ENCODE measurements at regions not wholly inside any gene's neighbourhood (a gene's known extent, or its start where the extent isn't known, plus 50 kb on each side); places are given as distances from the start of the nearest gene placed in this dataset.

DNA sequence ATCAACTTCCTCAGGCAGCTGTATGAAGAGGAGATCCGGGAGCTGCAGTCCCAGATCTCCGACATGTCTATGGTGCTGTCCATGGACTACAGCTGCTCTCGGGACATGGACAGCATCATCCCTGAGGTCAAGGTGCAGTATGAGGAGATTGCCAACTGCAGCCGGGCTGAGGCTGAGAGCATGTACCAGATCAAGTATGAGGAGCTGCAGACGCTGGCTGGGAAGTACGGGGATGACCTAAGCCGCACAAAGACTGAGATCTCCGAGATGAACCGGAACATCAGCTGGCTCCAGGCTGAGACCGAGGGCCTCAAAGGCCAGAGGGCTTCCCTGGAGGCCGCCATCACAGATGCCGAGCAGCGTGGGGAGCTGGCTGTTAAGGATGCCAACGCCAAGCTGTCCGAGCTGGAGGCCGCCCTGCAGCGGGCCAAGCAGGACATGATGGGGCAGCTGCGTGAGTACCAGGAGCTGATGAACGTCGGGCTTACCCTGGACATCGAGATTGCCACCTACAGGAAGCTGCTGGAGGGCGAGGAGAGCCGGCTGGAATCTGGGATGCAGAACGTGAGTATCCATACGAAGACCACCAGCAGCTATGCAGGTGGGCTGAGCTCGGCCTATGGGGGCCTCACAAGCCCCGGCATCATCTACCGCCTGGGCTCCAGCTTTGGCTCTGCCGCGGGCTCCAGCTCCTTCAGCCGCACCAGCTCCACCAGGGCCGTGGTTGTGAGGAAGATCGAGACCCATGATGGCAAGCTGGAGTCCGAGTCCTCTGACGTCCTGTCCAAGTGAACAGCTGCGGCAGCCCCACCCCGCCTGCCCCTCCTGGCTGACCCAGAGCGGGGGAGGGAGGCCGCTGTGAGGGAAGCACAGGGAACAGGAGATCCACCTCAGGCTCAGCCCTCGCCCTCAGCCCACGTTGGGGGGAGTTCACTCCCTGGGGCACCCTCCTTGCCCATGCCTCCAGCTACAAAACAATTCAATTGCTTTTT lies 84.0 kb downstream of the SEC61B start:
- TF ChIP-seq GATA2 (IDR thresholded peaks at IDR 0.05; ENCODE audit: low read depth, low read length) (no peak), GATA3 (IDR thresholded peaks at IDR 0.05; ENCODE audit: low read depth, low read length) (no peak)

DNA sequence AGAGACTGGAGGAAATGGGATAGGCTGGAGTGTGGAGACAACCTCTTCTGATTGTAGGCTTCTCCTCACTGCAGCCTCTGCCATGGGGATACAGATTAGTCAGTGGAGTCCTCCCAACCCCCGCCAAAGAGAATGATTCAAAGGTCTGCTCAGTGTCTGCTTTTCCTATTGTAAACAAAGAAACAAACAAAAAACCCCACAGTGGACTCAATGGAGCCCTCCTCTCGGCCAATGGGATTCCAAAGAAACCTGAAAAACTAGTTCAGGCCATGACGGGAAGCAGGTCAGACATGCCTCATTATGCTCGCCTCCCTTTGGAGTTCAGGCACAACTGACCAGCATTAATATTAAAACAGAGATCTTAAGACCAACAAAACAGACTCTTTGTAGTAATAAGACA lies 85.8 kb downstream of the SEC61B start:
- TF ChIP-seq GATA2 (IDR thresholded peaks at IDR 0.05; ENCODE audit: low read depth, low read length) (no peak), GATA3 (IDR thresholded peaks at IDR 0.05; ENCODE audit: low read depth, low read length) (no peak)

DNA sequence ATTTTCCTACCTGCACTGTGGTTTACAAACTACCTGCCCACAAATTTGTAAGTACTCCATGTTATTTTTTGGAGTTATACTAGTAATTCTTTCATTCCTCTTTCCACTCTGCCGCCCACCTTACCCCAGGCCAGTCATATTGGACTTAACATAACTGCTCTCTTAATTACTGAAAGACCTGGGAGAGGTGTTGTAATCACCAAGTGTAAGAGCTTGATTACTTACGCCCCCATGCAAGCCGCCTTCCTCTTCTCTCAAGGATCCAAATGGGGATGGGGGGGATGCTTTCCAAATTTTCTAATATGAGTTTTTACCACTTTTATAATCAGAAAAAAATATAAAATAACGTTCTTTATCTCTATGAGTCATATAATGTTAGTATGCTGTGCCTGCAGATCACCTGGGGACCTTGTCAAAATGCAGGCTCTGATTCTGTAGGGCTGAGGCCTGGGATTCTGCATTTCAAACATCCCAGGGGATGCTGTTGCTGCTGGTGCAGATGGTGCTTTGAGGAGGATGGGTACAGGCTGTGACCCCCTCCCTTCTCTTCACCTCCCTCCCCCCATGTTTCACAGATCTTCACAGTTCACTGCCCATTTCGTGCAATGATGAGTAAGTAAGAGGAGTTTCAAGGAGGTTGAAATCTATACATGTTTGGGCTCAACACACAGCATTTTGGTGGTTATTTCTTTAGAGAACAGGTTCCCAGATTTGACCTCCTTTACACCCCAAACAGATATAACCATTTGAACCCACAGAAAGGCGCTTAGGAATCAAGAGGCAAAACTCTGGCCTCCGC lies 87.3 kb downstream of the SEC61B start:
- TF ChIP-seq GATA3 (IDR thresholded peaks at IDR 0.05; ENCODE audit: low read depth, low read length) (no peak), GATA2 (IDR thresholded peaks at IDR 0.05; ENCODE audit: low read depth, low read length) (no peak)

DNA sequence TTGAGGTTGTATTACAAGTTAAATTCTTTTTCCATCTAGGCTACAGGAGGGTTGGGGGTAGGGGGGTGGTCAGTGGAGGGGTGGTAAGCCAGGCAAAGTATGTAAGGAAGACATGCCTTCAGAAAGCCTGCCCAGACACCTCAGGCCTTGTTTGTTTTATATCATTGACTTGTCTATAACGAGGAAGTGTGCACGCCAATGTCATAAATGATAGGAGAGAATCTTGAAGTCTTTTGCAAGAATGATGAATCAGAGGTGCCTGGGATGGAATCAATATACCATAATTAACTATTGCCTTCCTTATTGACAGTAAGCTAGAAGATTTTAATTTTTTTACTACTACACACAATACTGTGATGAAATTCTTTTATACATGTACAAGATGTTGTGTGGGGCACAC lies 90.7 kb downstream of the SEC61B start:
- TF ChIP-seq GATA2 (IDR thresholded peaks at IDR 0.05; ENCODE audit: low read depth, low read length), result no peak
- no peak for TF ChIP-seq GATA3 (IDR thresholded peaks at IDR 0.05; ENCODE audit: low read depth, low read length)

DNA sequence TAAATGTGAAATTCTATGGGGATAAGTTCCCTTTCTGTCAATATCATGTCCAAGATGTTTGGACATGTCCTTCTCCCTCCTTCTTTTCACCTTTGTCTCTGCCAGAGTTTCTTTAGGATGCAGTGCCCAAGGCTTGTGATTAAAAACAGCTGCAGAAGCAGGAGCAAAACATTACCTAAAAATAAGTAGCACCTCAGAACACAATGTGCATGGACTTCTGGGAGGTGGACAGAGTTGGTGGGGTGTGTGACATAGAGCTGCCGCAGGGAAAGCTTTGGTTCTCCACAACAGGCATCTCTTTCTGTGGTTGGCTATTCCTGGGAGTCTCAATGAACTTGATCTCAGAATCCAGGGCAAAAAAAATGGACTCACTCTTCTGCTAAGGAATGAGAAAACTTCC lies 97.0 kb downstream of the SEC61B start:
- TF ChIP-seq GATA2 (IDR thresholded peaks at IDR 0.05; ENCODE audit: low read depth, low read length) (no peak), GATA3 (IDR thresholded peaks at IDR 0.05; ENCODE audit: low read depth, low read length) (no peak)

DNA sequence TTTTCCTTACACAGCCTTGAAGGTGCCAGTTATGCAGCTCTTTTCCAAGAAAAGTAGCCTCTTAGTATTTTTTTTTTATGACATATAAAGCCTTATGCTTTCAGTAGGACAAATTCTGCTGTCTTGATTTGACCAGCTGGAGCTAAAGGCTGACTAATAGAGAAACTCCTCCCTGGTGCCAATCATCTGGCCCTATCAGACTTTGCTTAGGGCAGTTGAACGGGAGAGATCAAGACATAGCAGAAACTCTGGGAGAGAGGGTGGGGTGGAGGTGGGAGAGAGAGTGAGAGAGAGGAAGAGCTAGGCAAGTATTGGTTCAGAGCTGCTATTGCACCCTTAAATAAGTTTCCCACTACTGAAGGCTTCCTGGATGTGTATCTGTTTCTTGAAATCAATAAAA lies 100.2 kb downstream of the SEC61B start:
- TF ChIP-seq GATA3 (IDR thresholded peaks at IDR 0.05; ENCODE audit: low read depth, low read length) (no peak), GATA2 (IDR thresholded peaks at IDR 0.05; ENCODE audit: low read depth, low read length) (no peak)

DNA sequence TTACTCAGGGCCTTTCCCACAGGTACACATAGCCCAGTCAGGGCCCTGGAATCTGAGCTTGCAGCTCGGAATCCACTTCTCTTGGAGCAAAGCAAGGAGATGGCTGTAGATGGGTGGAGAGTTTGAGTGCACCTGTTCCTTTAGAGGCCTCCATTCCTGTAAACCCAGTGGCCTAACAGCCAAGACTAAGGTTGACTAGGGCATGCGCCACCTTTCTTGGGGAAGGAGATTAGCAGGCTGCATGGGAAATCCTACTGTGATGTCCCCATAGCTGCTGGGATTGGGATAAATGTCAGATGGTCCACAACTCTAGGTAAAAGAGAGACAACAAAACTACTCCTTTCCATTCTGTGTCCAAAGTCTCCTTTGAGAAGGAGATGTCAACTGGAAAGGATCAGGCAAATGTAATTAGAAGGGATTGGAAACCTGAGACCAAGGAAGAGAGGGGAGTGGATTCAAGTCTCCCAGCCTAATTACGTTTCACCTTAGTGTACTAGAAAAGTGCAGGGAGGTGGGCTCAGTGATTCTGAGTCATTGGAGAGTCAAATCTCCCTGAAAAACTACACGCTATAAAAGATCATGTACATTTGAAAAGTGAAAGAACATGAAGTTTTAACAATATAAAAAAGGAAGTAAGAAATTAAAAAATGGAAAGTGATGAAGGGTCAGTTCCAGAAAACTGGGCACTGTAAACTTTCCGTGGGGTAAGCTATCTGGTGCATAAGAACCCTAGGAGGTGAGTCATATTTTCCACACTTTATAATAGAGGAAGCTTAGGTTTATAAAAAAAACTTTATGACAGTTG lies 104.2 kb downstream of the SEC61B start:
- no peak for TF ChIP-seq GATA2 (IDR thresholded peaks at IDR 0.05; ENCODE audit: low read depth, low read length)
- TF ChIP-seq GATA3 (IDR thresholded peaks at IDR 0.05; ENCODE audit: low read depth, low read length), result no peak

DNA sequence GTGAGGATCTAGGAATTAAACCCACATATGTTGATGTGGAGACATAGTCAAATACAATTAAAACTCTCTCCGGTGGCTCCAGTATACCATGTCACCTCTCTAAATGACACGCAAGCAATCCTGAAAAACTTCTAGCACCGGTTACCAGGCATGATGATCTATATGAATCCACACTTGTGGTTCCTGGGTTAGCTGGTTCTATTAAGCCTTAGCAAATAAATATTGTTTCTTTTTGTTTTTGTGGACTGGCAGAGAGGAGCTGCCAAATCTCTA lies 104.8 kb downstream of the SEC61B start:
- no peak for TF ChIP-seq GATA3 (IDR thresholded peaks at IDR 0.05; ENCODE audit: low read depth, low read length)
- no peak for TF ChIP-seq GATA2 (IDR thresholded peaks at IDR 0.05; ENCODE audit: low read depth, low read length)

DNA sequence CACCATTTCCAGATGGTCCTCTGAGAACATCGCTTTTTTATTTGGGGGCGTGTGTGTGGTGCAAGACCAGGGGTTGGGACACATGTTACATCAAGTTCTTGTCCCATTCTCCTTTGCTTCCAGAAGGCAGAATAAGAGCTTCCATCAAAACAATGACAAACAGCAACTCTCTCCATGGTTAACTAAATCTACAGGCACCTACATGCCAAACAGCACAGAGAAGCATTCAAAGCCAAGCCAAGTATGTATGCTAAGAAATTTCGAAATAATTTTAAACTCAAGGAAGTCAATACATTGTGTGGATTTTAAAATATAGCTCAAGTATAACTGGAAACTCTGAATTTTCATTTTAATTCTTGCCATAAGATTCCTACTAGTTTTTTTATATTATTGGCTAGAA lies 105.6 kb downstream of the SEC61B start:
- TF ChIP-seq GATA3 (IDR thresholded peaks at IDR 0.05; ENCODE audit: low read depth, low read length) (no peak), GATA2 (IDR thresholded peaks at IDR 0.05; ENCODE audit: low read depth, low read length) (no peak)

DNA sequence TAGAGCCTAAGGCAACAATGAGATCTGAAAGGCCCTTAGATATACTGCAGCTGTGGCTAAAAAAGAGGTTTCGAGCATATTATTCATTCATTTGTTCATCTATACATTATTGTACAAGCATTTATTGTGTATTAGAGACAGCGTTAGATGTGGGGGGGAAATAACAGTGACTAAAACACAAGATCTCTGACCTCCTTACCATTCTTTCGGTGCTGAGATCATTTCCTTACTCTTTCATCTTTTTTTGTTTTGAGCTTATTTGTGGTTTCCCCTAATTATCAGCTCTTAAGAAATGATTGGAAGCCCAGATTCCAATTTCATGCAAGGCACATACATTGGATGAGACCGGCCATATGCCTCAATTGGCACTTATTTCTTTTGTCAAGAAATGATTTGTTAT lies 113.2 kb downstream of the SEC61B start:
- TF ChIP-seq GATA2 (IDR thresholded peaks at IDR 0.05; ENCODE audit: low read depth, low read length) (no peak), GATA3 (IDR thresholded peaks at IDR 0.05; ENCODE audit: low read depth, low read length) (no peak)

DNA sequence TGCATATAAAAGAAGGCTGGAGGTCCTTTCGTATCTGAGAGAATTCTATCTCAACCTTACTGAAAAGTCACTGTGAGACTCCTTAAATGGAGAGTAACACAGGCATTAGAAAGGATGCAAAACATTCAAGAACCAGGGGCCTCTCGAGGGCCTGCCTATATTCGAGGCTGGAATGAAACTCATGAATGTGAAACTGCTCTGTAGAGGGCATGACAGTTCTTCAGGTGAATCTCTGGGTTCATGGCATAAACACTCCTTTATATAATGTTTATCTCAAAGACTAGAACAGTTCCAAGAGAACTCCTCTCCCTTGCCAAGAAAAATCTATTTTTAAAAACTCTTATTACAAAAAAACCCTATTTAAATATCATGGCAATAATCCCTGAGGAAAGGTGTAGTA lies 113.9 kb downstream of the SEC61B start:
- TF ChIP-seq GATA2 (IDR thresholded peaks at IDR 0.05; ENCODE audit: low read depth, low read length) (no peak), GATA3 (IDR thresholded peaks at IDR 0.05; ENCODE audit: low read depth, low read length) (no peak)

DNA sequence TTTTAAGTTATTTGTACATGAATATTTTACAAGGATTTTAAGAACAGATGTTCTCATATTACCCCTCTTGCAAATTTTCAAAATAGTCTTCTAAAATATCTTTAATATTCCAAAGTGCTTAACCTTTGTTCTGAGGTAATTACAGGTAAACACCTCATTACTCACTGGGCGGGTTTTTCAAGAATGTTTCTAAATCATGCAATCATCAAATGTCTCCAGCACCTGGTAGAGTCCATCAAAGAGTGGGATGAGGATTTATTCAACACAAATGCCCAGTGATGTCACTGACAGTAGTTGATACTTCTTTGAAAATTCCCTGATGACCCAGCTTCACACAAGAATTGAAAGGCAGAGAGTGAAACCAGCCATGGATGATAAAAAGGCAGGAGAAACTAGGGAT lies 114.4 kb downstream of the SEC61B start:
- TF ChIP-seq GATA3 (IDR thresholded peaks at IDR 0.05; ENCODE audit: low read depth, low read length), result no peak
- no peak for TF ChIP-seq GATA2 (IDR thresholded peaks at IDR 0.05; ENCODE audit: low read depth, low read length)

DNA sequence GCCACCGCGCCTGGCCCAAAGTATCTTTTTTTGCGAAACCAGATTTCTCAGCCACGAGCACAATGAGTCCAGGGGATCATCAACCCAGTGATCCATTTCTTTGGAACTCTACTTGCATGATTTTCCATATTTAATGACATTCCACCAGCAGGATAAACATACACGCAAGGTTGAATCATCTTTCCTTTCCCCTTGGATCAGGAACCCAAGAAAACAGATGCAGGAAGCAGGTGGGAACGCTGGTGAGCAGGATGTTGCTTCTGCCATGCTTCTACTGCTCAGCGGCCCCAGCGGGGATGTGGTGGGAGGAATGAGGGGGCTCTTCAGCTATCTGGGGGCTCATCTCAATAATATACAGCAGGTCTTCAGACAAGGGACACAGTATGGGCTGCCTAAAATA lies 118.2 kb downstream of the SEC61B start:
- TF ChIP-seq GATA3 (IDR thresholded peaks at IDR 0.05; ENCODE audit: low read depth, low read length), result no peak
- no peak for TF ChIP-seq GATA2 (IDR thresholded peaks at IDR 0.05; ENCODE audit: low read depth, low read length)

DNA sequence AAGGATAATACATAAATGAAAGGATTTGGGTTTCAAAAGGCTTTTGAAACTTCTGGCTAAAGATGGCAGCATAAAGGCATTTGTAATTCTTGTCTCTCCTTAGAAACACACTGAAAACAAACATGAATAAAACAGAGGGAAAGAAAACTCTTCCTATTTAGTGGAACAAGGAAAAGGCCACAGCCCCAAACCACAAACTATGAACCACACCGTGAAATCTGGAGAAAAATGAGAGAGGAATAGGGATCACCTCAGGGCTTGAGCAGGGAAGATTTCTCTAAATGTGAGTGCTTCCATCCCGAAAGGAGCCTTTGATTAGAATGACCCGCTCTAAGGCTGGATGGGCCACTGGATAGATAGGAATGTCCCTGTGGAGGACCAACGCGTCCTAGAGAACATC lies 119.6 kb downstream of the SEC61B start:
- TF ChIP-seq GATA2 (IDR thresholded peaks at IDR 0.05; ENCODE audit: low read depth, low read length) (no peak), GATA3 (IDR thresholded peaks at IDR 0.05; ENCODE audit: low read depth, low read length) (no peak)
